8988T (cell line): ENCODE measurements at regions not wholly inside any gene's neighbourhood (a gene's known extent, or its start where the extent isn't known, plus 50 kb on each side); places are given as distances from the start of the nearest gene placed in this dataset.
"Not testable (repeated sequence)": the region's sequence is repeated elsewhere in the genome, so short reads cannot be mapped to it uniquely, and the experiment has no call there.

Experiments used
- DNase-seq: peaks from one replicate; pipeline ENCODE4 v3.0.0; 2011

DNA sequence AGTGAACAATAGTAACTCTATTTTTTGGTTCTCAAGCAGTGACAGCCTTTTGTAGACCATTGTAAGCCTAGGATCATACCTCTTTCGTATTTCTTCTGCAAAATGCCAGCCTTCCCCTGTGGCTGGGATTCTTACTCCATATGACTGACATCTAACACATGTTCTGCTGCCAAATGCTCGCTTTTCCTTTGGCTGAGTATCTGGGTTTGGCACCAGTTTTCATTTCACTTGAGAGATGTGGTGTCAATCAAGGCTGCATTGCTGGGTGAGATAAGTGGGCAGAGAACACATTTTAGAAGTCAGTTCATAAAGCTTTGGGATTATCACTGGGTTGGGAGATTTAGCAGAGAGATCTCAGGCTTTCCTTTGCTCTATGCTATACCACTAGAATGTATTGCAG is 514.7 kb upstream of the SGO1 start:
- DNase-seq, result no peak

DNA sequence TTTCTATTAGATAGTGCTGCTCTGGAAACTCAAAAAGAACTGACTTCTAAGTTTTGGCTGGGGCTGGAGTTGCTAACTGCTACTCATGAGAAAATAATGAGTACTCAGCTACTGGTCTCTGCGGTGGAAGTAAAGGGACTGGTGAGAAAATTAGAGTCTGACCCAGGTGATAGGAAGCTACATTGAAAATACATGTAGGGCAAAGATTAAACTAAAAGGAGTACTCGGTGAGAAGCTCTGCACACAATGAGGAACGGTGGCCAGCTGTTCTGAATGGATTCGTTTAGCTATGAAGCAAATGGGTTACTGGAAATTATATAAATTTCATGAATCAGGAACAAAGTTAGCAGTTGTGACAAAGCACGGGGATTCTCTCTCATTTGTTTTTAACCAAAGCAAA is 512.9 kb upstream of the SGO1 start:
- DNase-seq, result no peak

DNA sequence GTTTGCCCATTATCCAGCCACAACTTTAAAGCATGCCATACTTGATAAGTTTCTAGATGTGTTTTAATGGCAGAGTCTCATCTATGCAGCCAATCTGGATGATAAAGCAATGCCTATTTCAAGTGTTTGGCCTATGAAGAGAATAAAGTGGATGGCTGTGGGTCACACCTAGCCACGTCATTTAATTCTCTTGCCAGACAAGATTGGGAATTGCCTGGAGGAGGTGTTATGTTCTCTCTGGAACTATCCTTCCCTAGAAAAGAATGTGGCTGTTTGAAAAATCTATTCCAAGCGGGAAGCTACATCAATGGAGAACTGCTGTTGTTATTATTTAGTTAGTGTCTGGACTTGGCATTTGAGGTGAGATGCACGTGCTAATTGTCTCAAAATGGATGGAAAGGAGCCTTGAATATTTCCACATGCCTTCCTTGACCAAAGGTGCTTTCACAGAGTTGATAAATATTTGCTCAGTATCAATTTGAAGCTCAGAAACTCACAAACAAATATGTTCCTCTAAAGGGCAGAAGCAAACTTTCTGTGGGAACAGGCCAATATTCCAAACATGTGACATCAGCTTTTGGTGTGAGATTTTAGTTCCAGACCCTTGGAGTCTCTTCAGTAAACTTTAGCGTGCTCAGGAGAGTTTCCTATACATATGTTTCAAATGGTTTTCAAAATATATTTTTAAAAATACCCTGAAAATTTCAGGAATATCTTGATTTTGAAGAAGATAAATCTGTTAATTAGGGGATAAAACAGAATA is 510.6 kb upstream of the SGO1 start:
- no peak for DNase-seq

DNA sequence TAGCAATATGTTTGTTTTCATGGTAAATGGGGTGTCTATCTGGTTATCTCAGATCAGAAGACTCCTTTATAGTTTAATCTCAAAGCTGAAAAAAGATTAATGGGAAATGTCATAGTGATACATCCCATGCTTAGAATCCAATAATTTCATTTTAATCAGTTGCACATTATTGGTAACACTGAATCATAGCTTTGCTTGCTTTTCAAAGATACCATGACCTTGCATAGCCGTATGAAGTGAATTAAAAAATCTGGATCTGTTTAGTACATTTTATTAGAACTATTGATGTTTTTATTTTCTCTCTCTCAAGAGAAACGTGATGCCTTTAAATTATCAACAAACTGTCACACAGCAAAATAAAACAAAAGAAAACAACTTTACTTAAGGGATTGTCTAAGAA is 506.7 kb upstream of the SGO1 start:
- DNase-seq, result no peak

DNA sequence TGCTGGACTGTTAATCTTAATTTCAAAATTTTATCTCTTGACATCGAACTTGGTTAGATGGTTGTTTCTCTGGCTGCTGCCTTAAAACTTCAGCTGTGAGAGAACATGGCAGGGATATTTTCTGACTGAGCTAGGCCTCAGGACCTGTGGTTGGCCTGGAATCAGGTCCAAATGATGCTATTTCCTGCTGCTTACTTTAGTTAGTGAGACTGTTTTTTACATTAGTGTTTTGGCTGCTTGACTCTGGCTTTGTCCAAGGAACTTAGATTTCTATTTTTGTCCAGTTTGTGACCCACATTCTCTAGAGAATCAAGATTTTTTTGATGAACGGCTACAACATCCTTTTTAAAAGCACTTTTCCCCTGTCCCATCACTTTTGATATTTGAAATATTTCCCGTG is 497.9 kb upstream of the SGO1 start:
- DNase-seq, result no peak

DNA sequence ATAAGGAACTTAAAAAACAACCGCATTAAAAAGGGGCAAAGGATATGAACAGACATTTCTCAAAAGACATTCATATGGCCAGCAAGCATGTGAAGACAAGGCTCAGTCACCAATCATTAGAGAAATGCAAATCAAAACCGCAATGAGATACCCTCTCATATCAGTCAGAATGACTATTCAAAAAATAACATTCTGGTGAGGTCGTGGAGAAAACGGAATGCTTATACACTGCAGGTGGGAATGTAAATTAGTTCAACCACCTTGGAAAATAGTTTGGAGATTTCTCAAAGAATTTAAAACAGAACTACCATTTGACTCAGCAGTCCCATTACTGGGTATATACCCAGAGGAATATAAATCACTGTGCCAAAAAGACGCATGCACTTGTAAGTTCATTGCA is 496.6 kb upstream of the SGO1 start:
- DNase-seq, result no peak

DNA sequence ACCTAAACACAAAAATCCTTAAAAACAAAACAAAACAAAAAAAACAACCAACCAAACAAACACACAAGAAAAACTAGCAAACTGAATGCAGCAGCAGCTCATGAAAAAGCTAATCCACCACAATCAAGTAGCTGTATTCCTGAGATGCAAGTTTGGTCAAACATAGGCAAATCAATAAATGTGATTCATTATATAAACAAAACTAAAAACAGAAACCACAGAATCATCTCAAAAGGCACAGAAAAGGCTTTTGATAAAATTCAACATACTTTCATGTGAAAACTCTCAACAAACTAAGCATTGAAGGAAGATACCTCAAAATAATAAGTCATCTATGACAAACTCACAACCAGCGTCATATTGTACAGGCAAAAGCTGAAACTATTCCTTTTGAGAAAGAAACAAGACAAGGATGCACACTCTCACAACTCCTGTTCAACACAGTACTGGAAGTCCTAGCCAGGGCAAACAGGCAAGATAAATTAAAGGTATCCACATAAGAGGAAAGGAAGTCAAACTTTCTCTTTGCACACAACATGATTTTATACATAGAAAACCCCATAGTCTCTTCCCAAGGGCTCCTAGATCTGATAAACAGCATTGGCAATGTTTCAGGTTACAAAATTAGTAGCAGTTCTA is 495.1 kb upstream of the SGO1 start:
- DNase-seq, result no peak

DNA sequence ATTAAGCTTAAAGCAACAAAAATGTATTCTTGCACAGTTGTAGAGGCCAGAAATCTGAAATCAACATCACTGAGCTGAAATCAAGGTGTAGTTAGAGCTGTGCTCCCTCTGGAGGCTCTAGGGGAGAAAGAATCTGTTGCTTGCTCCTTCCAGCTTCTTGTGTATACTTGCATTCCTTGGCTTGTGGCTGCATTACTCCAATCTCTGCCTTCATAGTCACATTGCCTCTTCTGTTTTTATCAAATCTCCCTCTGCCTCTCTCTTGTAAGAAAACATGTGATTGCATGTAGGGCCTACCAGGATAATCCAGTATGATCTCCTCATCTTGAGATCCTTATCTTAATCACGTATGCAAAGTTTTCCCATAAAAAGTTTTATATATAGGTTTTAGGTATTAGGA is 487.9 kb upstream of the SGO1 start:
- DNase-seq, result no peak

DNA sequence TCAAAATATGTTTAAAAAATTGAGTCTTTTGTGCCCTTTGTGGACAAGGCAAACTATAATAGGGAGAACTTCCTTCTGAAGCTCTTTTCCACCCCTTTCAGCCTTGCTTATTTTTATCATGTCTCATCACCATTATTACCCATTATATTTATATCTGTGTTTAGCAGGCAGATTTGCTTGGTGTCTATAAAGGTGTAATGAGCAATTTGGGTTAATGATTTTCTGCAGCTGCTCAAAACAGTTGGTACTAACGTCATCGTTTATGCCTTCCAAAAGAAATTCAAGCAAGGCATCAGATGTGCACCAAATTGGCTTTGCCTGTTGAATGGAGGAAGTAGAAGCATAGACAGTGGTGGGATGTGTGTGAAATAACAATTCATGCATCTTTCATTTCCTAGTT is 483.7 kb upstream of the SGO1 start:
- no peak for DNase-seq

DNA sequence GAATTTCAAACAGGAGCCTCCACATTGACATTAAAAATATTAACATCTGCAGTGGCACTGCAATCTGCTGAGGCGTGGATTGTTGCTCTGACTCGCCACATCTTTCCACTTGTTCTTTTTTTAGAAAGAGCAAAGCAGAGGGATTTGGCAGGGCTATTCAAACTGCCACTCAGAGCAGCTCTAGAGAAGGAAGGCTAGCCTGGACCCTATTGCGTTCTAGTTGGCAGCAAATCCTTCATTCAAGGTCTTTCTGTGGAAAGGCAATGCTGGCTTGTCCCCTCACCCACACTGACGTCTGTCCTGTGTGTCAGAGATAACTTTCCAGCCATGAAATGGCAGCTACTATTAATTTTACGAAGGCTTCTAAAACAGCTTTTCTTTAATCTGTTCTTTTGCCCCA is 483.2 kb upstream of the SGO1 start:
- DNase-seq, result no peak

DNA sequence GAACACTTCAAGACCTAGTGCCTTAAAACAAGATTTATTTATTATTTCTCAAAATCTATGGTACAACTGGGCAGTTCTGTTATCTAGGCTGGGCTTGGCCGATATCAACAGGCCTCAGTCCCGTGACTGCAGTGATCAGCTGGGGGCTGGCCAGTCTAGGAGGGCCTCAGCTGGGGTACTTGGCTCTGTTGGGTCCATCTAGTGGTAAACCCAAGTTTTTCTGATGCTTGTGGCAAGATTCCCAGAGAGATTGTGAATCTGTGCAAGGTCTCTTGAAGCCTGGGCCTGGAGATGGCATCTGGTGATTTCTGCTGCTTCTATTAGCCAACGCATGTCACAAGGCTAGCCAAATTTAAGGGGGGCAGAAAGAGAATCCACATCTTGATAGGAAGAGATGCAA is 482.4 kb upstream of the SGO1 start:
- DNase-seq, result peak; percentile 8

DNA sequence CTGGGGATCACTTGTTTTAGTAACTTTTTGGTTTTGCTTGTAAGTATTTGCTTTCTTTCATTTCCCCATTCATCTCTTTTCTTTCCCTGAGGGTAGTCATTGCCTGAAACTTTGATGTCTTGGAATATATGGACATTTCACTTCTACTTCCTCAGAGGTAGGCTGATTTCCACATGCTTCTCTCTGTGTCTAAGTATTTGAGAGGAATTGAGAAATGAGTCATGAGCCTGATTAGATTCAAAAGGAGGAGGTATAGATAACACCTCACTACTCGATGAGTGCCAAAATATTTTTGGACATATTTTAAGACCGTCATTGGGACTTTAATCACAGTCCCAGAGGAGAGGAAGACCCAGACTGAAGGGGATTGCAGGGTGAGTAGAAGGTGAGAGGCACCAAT is 480.1 kb upstream of the SGO1 start:
- no peak for DNase-seq

DNA sequence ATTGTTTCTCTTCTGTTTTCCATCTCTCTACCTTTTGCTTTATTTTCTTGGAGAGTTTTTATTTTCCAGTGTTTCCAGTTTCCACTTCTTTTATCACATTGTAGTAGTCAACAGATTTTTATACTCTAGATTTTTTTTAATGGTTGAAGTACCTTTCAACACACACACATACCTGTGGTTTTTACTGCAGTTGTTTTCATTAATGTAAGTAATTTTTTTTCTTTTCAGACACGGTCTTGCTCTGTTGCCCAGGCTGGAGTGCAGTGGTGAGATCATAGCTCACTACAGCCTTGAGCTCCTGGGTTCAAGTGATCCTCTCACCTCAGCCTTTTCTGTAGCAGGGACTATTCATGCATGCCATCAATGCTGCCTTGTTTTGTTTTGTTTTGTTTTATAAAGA is 472.5 kb upstream of the SGO1 start:
- DNase-seq, result no peak

DNA sequence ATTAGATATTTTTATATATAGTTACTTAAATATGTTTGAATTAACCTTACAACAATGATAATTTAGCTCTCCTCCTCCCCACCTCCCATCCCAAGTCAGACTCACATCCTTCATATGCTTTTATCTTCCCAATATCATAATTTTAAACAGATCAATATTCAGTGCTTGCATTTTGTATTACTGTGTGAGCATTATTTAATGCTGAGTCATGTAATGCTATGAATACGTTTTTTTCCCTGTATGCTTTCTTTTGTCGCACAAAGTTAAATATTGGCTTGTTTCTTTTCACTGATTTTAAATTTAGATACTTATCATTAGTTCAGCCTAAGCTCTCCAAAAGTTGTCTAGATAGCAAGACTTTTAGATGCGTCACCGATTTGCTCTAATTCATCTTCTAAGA is 471.6 kb upstream of the SGO1 start:
- no peak for DNase-seq

DNA sequence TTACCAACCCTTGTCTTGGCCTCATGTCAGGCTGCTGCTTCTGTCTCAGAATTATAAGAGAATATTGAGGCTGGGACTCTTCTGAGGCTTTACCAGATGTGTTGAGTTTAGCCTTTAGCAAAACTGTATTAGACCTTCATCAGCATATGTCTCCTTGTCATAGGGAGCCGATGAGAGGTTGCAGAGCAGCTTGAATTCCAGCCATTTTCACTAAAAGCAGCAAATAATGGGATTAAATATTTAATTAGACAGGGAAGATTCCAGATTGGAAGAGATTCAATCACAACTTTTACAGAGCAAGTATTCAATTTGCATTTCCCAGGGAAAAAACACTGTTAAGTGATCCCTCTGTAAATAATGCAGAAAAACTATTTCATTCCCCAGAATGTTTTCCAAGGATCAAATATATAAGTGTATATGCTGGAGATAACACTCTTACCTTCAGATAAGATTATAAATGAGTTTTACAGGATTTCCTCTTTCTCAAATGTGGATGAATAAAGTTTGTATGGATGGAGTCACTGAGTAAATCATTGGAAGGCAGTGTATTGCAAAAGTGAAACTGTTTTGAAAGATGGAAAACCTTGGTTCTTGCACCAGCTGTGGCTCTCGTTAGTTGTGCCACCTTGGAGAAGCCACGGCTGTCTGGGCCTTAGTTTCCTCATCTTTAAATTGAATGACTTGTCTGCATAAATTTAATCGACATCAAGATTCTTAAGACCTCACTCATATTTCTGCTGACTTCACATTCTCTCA is 466.4 kb upstream of the SGO1 start:
- no peak for DNase-seq

DNA sequence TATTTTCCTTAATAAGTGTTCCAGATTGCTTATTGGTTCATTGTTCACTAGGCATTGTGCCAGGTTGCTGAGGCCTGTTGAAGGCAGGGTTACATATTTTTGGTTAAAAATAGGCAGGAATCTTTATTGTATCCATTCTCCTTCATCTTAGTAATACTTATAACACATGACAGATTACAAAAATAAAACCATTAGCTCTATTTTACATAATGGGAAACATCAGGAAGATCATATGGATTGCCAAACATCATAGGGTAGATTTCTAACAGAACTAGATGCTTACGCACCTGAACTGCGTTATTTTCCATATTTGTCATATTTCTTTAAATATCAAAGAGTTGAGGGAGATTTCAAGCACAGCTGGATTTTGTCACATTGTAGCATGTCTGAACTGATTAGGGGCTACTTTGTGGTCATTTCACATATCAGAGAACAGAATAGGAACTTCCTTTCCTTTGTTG is 462.9 kb upstream of the SGO1 start:
- DNase-seq, result no peak

DNA sequence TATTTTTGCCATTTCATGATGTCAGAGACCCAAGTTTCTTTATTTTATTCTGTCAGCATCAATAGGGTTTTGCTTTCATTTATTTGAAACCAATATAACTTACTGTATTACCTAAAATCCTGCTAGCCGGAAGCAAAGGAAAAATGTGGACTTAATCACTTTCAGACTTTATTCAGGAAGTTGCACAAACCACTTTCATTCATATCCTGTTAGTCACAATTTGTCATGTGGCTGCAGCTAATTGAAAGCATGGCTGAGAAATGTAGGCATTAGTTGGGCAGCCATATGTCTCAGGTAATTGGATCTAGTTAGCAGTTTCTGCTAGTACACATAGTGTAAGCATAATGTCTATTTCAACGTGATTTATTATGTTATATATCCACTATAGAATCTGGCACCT is 462.3 kb upstream of the SGO1 start:
- no peak for DNase-seq

DNA sequence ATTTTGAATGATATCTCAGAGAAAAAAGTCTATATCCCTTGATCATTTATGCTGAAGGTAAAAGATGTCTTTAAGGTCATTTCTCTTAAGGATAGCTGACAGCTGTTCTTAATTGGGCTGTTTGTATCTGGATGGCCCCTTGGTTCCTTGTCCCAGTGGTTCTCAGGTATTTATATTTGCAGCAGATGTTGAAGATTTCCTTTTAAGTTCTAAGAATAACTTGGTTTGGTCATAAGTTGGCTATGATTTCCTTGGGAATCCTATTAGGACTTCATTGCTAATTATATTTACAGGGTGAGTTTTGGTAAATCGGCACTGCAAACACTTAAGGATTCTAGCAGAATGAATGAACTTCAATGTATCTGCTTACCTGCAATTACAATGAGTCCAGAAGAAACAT is 460.4 kb upstream of the SGO1 start:
- DNase-seq, result no peak

DNA sequence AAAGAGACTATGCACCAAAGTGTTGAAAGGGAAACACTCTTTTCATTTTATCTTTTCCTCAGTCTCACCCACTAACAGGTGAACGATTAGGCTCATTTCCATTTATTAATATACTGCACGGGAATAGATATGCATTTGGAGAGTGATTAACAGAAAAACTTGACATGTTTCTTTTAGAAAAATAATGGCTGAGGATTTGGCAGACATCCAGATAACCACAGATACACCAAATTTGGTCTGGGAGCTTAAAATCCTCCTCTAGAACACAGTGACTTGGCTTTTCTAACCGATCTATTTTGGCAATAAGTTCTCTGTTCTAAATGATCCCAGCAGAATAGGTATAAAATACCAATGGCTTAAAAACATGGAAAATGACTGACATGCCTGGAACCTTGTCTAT is 459.3 kb upstream of the SGO1 start:
- no peak for DNase-seq

DNA sequence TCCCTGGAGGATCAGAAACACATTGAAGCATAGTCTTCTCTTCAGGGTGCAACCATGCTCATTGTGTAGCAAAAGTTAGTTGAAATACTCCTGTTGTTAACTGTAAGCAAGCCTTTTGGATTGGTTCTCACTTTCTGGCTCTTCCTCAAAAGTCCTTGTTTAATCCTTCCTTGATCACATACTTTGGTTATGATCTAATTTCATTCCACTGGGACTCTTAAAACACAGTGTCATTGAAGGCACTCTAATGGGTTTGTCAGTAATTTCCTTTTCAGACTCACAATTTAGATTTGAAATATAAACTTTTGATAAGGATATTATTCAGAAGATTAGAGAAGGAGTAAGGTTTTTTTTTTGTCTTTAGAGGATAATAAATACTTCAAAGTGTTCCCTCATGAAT is 451.7 kb upstream of the SGO1 start:
- DNase-seq, result no peak

DNA sequence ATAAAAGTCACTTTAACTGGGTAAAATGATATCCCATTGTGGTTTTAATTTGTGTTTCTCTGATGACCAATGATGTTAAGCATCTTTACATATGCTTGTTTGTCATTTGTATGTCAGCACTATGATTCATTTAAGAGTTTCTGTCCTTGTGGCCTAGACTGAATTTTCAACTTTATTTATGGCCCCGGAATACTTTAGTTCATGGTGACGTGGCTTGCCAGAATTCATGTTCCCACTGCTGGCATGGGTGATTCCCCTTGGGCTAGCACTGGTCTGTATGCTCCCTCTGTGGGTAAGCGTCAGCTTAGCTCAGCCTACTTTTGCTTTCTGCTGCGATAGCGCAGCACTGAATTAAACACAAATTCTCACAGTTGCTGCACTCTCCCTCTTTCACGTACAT is 436.3 kb upstream of the SGO1 start:
- no peak for DNase-seq

DNA sequence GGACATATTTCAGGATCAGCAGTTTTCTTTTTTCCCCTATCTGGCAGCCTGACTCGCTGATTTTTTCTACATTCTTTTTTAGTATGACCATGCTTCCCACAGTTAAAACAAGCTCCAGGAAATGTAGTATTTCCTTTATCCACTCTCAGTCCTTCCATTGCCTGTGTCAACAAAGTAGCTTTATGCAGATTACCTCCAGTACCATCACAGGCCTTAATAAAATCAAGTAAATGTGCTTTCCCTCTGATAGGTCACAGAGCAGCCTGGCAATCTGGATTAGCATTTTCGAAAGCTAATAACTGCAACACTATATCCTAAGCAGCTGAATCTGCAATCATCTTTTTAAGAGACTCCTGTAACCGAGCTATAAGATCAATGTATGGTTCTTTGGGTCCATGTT is 432.6 kb upstream of the SGO1 start:
- DNase-seq, result not testable (repeated sequence)

DNA sequence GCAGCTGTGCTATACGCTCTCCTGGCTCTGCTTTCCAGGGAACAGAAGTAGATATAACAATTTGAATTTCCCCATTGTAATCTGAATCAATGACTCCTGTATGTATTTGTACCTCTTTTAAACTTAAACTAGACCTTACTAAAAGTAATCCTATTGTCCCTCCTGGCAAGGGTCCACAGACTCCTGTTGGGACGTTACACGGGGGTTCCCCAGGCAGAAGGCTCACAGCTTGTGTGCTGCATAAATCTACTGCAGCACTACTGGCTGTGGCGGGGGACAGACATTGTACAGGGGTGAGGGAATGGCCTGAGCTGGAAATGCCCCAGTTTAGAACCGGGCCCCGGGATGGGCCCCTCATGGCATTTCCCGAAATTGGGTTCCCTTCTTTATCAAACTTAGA is 432.2 kb upstream of the SGO1 start:
- not testable (repeated sequence) for DNase-seq

DNA sequence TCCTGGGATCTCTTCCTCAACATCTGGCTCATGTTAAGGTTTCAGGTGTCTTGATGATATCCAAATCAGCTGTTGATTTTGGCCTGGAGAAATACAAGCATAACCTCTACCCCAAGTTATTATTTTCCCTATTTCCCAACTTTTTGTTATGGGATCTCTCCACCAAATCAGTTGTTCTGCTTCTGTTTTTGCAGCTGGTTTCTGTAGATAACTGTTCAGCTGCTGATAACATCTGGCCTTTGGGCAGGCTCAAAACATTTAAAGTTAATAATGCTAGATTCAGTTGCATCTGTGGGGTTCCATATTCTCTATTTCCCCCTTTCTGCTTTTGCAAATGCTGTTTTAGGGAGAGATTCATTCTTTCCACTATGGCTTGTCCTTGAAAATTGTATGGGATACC is 430.0 kb upstream of the SGO1 start:
- not testable (repeated sequence) for DNase-seq
